Calu3 (cell line): ENCODE measurements at regions not wholly inside any gene's neighbourhood (a gene's known extent, or its start where the extent isn't known, plus 50 kb on each side); places are given as distances from the start of the nearest gene placed in this dataset.

Experiments used
- BruUV-seq: library from RNA; stranded (reverse); fragments of 400-500 nt; replicated peaks from 2 replicates; lab custom pipeline; 2021; lab: Mats Ljungman, UMichigan
- CTCF ChIA-PET: fragments of 300-600 bp; sonication (Branson Sonifier 250); formaldehyde crosslinking; loops from one replicate; lab custom pipeline; 2022; ENCODE audit warnings: antibody characterized with exemption; lab: Charles Lee
- DNase-seq: peaks from one replicate; pipeline ENCODE4 v3.0.0; 2022
- H3K27ac Mint-ChIP-seq: one replicate; pipeline ENCODE4 v1.8.0; 2022; ENCODE audit warnings: mixed read lengths; ENCODE audit not compliant: unreplicated experiment
- H3K27me3 Mint-ChIP-seq: one replicate; pipeline ENCODE4 v1.8.0; 2022; ENCODE audit warnings: mixed read lengths; ENCODE audit not compliant: unreplicated experiment
- H3K36me3 Mint-ChIP-seq: one replicate; pipeline ENCODE4 v1.8.0; 2022; ENCODE audit warnings: mild to moderate bottlenecking, moderate library complexity, mixed read lengths; ENCODE audit not compliant: insufficient read depth, unreplicated experiment
- H3K4me1 Mint-ChIP-seq: one replicate; pipeline ENCODE4 v1.8.0; 2022; ENCODE audit warnings: mild to moderate bottlenecking, low read depth, mixed read lengths; ENCODE audit not compliant: unreplicated experiment
- H3K4me3 Mint-ChIP-seq: one replicate; pipeline ENCODE4 v1.8.0; 2022; ENCODE audit warnings: mild to moderate bottlenecking, low read depth, moderate library complexity, mixed read lengths; ENCODE audit not compliant: unreplicated experiment
- H3K9me3 Mint-ChIP-seq: one replicate; pipeline ENCODE4 v1.8.0; 2022; ENCODE audit warnings: low read depth, mixed read lengths; ENCODE audit not compliant: unreplicated experiment
- intact Hi-C: fragments of 100-400 bp; cut with micrococcal nuclease; formaldehyde crosslinking; loops from one replicate; pipeline ENCODE4 v1.10.0; 2022; ENCODE audit not compliant: unreplicated experiment
- TF ChIP-seq, protein P1 (sequence below): fragments of 200-600 bp; IDR thresholded peaks from one replicate; pipeline ENCODE4 v1.8.0; 2022; ENCODE audit warnings: antibody characterized with exemption; ENCODE audit not compliant: unreplicated experiment

DNA sequence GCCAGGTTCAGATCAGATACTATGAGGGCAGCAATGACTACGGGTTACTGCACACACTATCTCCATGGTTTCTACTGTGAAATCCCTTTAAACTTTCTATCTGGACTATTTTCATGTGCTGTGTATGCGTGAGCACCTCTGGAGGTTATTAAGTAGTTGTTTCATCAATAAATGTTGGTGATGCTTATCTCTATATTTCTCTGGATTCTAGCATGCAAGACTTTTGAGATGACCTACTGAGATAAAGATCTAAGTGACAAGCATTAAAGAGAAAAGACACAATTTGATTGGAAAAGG lies 194.0 kb downstream of the NRIP1 start:
- Mint-ChIP-seq H3K4me1 (peaks cover 73% of the 10 kb centered on the region), H3K27ac (peak overlapping the region; percentile 79), H3K4me3 (peak overlapping the region; percentile 50), H3K36me3 (no peaks in the 10 kb centered on the region), H3K27me3 (no peaks in the 10 kb centered on the region), H3K9me3 (no peaks in the 10 kb centered on the region)
- no TSS peak for BruUV-seq
- CTCF ChIA-PET: no interaction called here
- no peak for DNase-seq
- intact Hi-C loops: no loop called here
- TF ChIP-seq, protein P1, sequence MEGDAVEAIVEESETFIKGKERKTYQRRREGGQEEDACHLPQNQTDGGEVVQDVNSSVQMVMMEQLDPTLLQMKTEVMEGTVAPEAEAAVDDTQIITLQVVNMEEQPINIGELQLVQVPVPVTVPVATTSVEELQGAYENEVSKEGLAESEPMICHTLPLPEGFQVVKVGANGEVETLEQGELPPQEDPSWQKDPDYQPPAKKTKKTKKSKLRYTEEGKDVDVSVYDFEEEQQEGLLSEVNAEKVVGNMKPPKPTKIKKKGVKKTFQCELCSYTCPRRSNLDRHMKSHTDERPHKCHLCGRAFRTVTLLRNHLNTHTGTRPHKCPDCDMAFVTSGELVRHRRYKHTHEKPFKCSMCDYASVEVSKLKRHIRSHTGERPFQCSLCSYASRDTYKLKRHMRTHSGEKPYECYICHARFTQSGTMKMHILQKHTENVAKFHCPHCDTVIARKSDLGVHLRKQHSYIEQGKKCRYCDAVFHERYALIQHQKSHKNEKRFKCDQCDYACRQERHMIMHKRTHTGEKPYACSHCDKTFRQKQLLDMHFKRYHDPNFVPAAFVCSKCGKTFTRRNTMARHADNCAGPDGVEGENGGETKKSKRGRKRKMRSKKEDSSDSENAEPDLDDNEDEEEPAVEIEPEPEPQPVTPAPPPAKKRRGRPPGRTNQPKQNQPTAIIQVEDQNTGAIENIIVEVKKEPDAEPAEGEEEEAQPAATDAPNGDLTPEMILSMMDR: no peak

GRCh38 chr21:14869984-14870852 lies 194.6 kb downstream of the NRIP1 start:
- CTCF ChIA-PET: no interaction called here
- Mint-ChIP-seq H3K27ac (peak overlapping the region; percentile 79), H3K27me3 (no peaks in the 10 kb centered on the region), H3K4me3 (peak overlapping the region; percentile 50), H3K36me3 (no peaks in the 10 kb centered on the region), H3K9me3 (no peaks in the 10 kb centered on the region), H3K4me1 (peaks cover 70% of the 10 kb centered on the region)
- no TSS peak for BruUV-seq
- intact Hi-C loops: loop anchor here (10.0 kb wide), 1 partner anchor 685 kb away; no protein-coding TSS in a partner anchor
- DNase-seq: no peak
- TF ChIP-seq, protein P1: no peak

- BruUV-seq: no TSS peak
- intact Hi-C loops: loop anchor here (10.0 kb wide), 1 partner anchor 688 kb away; no protein-coding TSS in a partner anchor
- DNase-seq: no peak
- CTCF ChIA-PET: no interaction called here
- Mint-ChIP-seq H3K4me1 (peaks cover 68% of the 10 kb centered on the region), H3K9me3 (no peaks in the 10 kb centered on the region), H3K36me3 (no peaks in the 10 kb centered on the region), H3K27me3 (no peaks in the 10 kb centered on the region), H3K27ac (no peak overlapping the region), H3K4me3 (no peak overlapping the region)
- TF ChIP-seq, protein P1: no peak
These were observed 197.7 kb downstream of the NRIP1 start for GRCh38 chr21:14866859-14867765.

- H3K4me3 Mint-ChIP-seq: no peak overlapping the region
- DNase-seq: peak; percentile 78
These were observed 200.4 kb downstream of the NRIP1 start for GRCh38 chr21:14864211-14865021.

More at GRCh38 chr21:14864211-14865021, 200.4 kb downstream of the NRIP1 start:
- TF ChIP-seq, protein P1: peak; percentile 53
- CTCF ChIA-PET: interaction anchor here (0.6 to 1.8 kb wide), 9 partner anchors 12 to 689 kb away, joined by 3 to 15 read pairs (median 5); partner anchors contain the start of gene NRIP1
- peak overlapping the region; percentile 65 for H3K27ac Mint-ChIP-seq
- H3K36me3 Mint-ChIP-seq: no peaks in the 10 kb centered on the region
- no peaks in the 10 kb centered on the region for H3K27me3 Mint-ChIP-seq
- H3K4me1 Mint-ChIP-seq: peaks cover 44% of the 10 kb centered on the region
- BruUV-seq: no TSS peak
- intact Hi-C loops: loop anchor here (1.0 to 10.0 kb wide), 4 partner anchors 122 to 690 kb away; no protein-coding TSS in a partner anchor
- peaks cover 5% of the 10 kb centered on the region for H3K9me3 Mint-ChIP-seq
